Heart right ventricle (tissue), 16 donors: ENCODE measurements at regions not wholly inside any gene's neighbourhood (a gene's known extent, or its start where the extent isn't known, plus 50 kb on each side); places are given as distances from the start of the nearest gene placed in this dataset.
"Not testable (repeated sequence)": the region's sequence is repeated elsewhere in the genome, so short reads cannot be mapped to it uniquely, and the experiment has no call there.

Experiments used
- ATAC-seq, 8 donors: fragments of 200-7000 bp; cut with Tn5 transposase; one replicate each; pipeline ENCODE4 v1.9.1; 2020; ENCODE audit warnings: mild to moderate bottlenecking in 8 of 8, moderate library complexity in 8 of 8, moderate number of reproducible peaks in 1 of 8
- DNase-seq, 2 donors: peaks; one replicate each; pipeline ENCODE4 v3.0.0-alpha.2; 2020
- H3K27ac ChIP-seq, 10 donors: fragments of 200-600 bp; sonication (generic) in 2 of 10; one replicate each; pipeline versions ENCODE4 v1.5.0 to v1.8.0; 2020 to 2022; ENCODE audit warnings: mild to moderate bottlenecking in 3 of 10
- H3K27me3 ChIP-seq, 7 donors: fragments of 200-600 bp; one replicate each; pipeline ENCODE4 v1.8.0; 2021 to 2022; ENCODE audit warnings: mild to moderate bottlenecking in 2 of 7
- H3K36me3 ChIP-seq, 9 donors: fragments of 200-600 bp; sonication (generic) in 1 of 9; one replicate each; pipeline versions ENCODE4 v1.5.0 to v1.8.0; 2020 to 2022; ENCODE audit warnings: mild to moderate bottlenecking in 2 of 9
- H3K4me1 ChIP-seq, 9 donors: fragments of 200-600 bp; sonication (generic) in 1 of 9; one replicate each; pipeline versions ENCODE4 v1.5.0 to v1.8.0; 2020 to 2022; ENCODE audit warnings: mild to moderate bottlenecking in 4 of 9
- H3K4me3 ChIP-seq, 10 donors: fragments of 200-600 bp; sonication (generic) in 2 of 10; one replicate each; pipeline versions ENCODE4 v1.5.0 to v1.8.0; 2020 to 2022; ENCODE audit warnings: mild to moderate bottlenecking in 7 of 10, moderate library complexity in 2 of 10
- H3K9me3 ChIP-seq, 11 donors: fragments of 200-600 bp in 10 of 11; sonication (generic) in 2 of 11; one replicate each; pipeline versions ENCODE4 v1.5.0 to v1.8.0; 2013 to 2022; ENCODE audit warnings: mild to moderate bottlenecking in 2 of 11, control low read depth in 1 of 11, moderate library complexity in 1 of 11
- WGBS, 2 donors: extraction: QIAGEN DNeasy Blood & Tissue Kit; methylation state at CpG; one replicate each; pipeline ENCODE4 v1.1.7; 2013; ENCODE audit warnings: inconsistent platforms in 1 of 2; 5-methylcytosine and 5-hydroxymethylcytosine counted together
- intact Hi-C, 10 donors: fragments of 100-400 bp; cut with DNase I; formaldehyde crosslinking; loops; one replicate each; pipeline versions ENCODE4 v1.11.1 to v1.14.2; 2022
- TF ChIP-seq, protein P1 (sequence below), 9 donors: fragments of 200-600 bp; sonication (generic) in 2 of 9; IDR thresholded peaks; one replicate each; pipeline versions ENCODE4 v1.5.0 to v1.8.0; 2021 to 2022; ENCODE audit warnings: antibody characterized with exemption in 9 of 9, mild to moderate bottlenecking in 5 of 9, moderate library complexity in 1 of 9
- donor health status: Arrhythmogenic right ventricular cardiomyopathy.
- donor health status: ischemic (EF 13 %, LVEDD 7.1; RV severe dilation, severe dysfunction).
- donor health status: healthy with polysubstance abuse.
- donor health status: DM: no; HTN: yes; CAD: no.
- donor health status: DM: no; HTN: no; CAD: no.
- donor health status: ischemic (EF 25% LVEDD 6.9; RV normal size, moderate dysfunction).
- donor health status: ischemic (EF 25% LVEDD 5.7; RV mildly dilated, moderate dysfunction).
- donor health status: healthy.
- donor health status: DM: yes; HTN: yes; CAD: no.
- donor health status: Ischemic cardiomyopathy.
- donor health status: ischemic (EF 35%, LVEDD 5.7; RV mildly dilated, moderate dysfunction).
- donor health status: nonischemic (EF 11% LVEDD 7.7; RV severe dilation, severe dysfunction).
- donor health status: DM: yes; HTN: yes; CAD: no.
- donor health status: PGD.
- donor health status: ischemic (EF 29% LVEDD 5.4; RV normal size, mild dysfunction).
- donor health status: nonischemic (EF 23%, LVEDD 6.1; RV moderate dilation, normal function).

DNA sequence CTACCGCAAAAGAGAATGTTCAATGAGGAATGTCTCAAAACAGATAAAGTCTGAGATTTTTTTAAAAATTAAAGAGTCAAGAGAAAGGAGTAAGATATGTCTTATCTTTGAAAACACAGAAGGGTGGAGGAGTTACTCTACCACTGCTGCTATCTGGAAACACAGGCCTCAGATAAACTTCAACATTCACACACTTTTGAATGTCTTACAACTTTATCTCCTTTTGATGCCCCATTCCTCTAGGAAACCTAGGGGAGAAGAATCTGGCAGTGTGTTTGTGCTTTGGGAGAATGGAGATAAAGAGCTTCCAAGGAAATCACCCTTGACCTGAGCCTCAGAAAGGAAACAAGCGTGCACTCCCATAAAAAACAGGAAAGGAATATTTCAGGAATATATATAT, 468.2 kb downstream of the PLOD2 start:
- H3K27ac ChIP-seq, result no peak overlapping the region
- H3K4me1 ChIP-seq, result no peaks in the 10 kb centered on the region
- ATAC-seq (no peak), DNase-seq (no peak)
- TF ChIP-seq, protein P1, sequence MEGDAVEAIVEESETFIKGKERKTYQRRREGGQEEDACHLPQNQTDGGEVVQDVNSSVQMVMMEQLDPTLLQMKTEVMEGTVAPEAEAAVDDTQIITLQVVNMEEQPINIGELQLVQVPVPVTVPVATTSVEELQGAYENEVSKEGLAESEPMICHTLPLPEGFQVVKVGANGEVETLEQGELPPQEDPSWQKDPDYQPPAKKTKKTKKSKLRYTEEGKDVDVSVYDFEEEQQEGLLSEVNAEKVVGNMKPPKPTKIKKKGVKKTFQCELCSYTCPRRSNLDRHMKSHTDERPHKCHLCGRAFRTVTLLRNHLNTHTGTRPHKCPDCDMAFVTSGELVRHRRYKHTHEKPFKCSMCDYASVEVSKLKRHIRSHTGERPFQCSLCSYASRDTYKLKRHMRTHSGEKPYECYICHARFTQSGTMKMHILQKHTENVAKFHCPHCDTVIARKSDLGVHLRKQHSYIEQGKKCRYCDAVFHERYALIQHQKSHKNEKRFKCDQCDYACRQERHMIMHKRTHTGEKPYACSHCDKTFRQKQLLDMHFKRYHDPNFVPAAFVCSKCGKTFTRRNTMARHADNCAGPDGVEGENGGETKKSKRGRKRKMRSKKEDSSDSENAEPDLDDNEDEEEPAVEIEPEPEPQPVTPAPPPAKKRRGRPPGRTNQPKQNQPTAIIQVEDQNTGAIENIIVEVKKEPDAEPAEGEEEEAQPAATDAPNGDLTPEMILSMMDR (IDR thresholded peaks at IDR 0.05), result no peak
- 63 to 70% methylated on average over 2 of the region's 2 CpGs for WGBS, 2 donors
- no peaks in the 10 kb centered on the region for H3K36me3 ChIP-seq
- intact Hi-C loops, result no loop called here
- no peaks in the 10 kb centered on the region for H3K27me3 ChIP-seq
- H3K4me3 ChIP-seq, result no peak overlapping the region
- H3K9me3 ChIP-seq, result no peaks in the 10 kb centered on the region

DNA sequence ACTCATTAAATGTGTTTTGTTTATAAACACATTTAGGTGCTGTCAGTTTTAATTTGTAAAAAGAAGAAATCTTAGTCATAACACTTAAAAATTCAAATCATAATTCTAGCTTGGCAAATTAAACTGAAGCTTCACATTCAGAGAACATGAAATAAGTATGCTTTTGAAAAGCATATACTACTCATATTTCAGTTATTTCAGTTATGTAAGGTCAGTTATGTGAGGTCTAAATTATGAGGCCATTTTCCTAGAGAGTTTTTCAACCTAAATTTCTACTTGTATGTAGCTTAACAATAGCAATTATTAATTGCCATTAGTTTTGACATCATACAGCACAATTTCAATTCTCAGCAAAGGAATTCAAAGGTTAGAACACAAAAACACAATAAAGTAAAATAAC, 465.0 kb downstream of the PLOD2 start:
- H3K36me3 ChIP-seq, result no peaks in the 10 kb centered on the region
- H3K4me3 ChIP-seq, result no peak overlapping the region
- no peaks in the 10 kb centered on the region for H3K4me1 ChIP-seq
- intact Hi-C loops, result no loop called here
- H3K9me3 ChIP-seq, result no peaks in the 10 kb centered on the region
- ATAC-seq, result no peak
- DNase-seq, result no peak
- no peak overlapping the region for H3K27ac ChIP-seq
- TF ChIP-seq, protein P1 (IDR thresholded peaks at IDR 0.05), result no peak
- H3K27me3 ChIP-seq, result no peaks in the 10 kb centered on the region

GRCh38 chr3:145698250-145698649, 462.7 kb downstream of the PLOD2 start:
- WGBS, 2 donors, result 72 to 76% methylated on average over 7 of the region's 7 CpGs
- Histone ChIP-seq H3K9me3 (no peaks in the 10 kb centered on the region), H3K27me3 (no peaks in the 10 kb centered on the region), H3K27ac (no peak overlapping the region), H3K4me3 (no peak overlapping the region), H3K36me3 (no peaks in the 10 kb centered on the region), H3K4me1 (no peaks in the 10 kb centered on the region)
- TF ChIP-seq, protein P1 (IDR thresholded peaks at IDR 0.05), result no peak
- intact Hi-C loops, result no loop called here
- no peak for DNase-seq
- no peak for ATAC-seq

- TF ChIP-seq, protein P1 (IDR thresholded peaks at IDR 0.05), result peak in 5 of 9 donors; percentile 11 to 32 (median 23)
- H3K4me1 ChIP-seq, result no peaks in the 10 kb centered on the region
- H3K9me3 ChIP-seq, result no peaks in the 10 kb centered on the region
- intact Hi-C loops, result no loop called here
- no peaks in the 10 kb centered on the region for H3K36me3 ChIP-seq
- no peaks in the 10 kb centered on the region for H3K27me3 ChIP-seq
- H3K27ac ChIP-seq, result no peak overlapping the region
- no peak for DNase-seq
- no peak overlapping the region for H3K4me3 ChIP-seq
- no peak for ATAC-seq
These were observed 462.2 kb downstream of the PLOD2 start for GRCh38 chr3:145698749-145699148.

- intact Hi-C loops, result no loop called here
- DNase-seq (no peak), ATAC-seq (no peak)
- no peaks in the 10 kb centered on the region for H3K4me1 ChIP-seq
- H3K9me3 ChIP-seq, result no peaks in the 10 kb centered on the region
- H3K27me3 ChIP-seq, result no peaks in the 10 kb centered on the region
- no peaks in the 10 kb centered on the region for H3K36me3 ChIP-seq
- no peak overlapping the region for H3K27ac ChIP-seq
- TF ChIP-seq, protein P1 (IDR thresholded peaks at IDR 0.05), result no peak
- no peak overlapping the region for H3K4me3 ChIP-seq
These were observed 457.0 kb downstream of the PLOD2 start for GRCh38 chr3:145704020-145704419.

DNA sequence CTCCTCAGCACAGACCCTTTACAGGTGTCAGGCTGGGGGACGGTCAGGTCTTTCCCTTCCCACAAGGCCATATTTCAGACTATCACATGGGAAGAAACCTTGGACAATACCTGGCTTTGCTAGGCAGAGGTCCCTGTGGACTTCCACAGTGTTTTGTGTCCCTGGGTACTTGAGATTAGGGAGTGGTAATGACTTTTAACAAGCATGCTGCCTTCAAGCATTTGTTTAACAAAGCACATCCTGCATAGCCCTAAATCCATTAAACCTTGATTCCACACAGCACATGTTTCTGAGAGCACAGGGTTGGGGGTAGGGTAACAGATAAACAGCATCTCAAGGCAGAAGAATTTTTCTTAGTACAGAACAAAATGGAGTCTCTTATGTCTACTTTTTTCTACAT, 451.2 kb downstream of the PLOD2 start:
- H3K4me3 ChIP-seq, H3K27ac ChIP-seq, ATAC-seq, H3K9me3 ChIP-seq, DNase-seq, H3K4me1 ChIP-seq, H3K27me3 ChIP-seq, H3K36me3 ChIP-seq, intact Hi-C loops: not testable (repeated sequence)
- WGBS, 2 donors, result 75 to 89% methylated on average over 1 of the region's 1 CpG
